HTR-8/SVneo (cell line): ENCODE measurements at regions not wholly inside any gene's neighbourhood (a gene's known extent, or its start where the extent isn't known, plus 50 kb on each side); places are given as distances from the start of the nearest gene placed in this dataset.
"Not testable (repeated sequence)": the region's sequence is repeated elsewhere in the genome, so short reads cannot be mapped to it uniquely, and the experiment has no call there.

Experiments used
- DNase-seq: peaks from one replicate; pipeline ENCODE4 v3.0.0; 2011; ENCODE audit warnings: low spot score, mixed read lengths; ENCODE audit not compliant: insufficient read length
- FAIRE-seq: peaks from 2 replicates; lab custom pipeline; 2011; peaks lifted over from hg19 to GRCh38; lab: Jason Lieb, UNC

GRCh38 chr9:80489329-80489728, 917.6 kb downstream of the TLE4 start:
- FAIRE-seq = no peak

GRCh38 chr9:80485420-80486250, 913.9 kb downstream of the TLE4 start:
- FAIRE-seq (no peak), DNase-seq (no peak)

More at GRCh38 chr9:80489329-80489728, 917.6 kb downstream of the TLE4 start:
- DNase-seq = no peak

GRCh38 chr9:80482251-80482650, 910.5 kb downstream of the TLE4 start:
- FAIRE-seq, DNase-seq: not testable (repeated sequence)

GRCh38 chr9:80467632-80468031, 895.9 kb downstream of the TLE4 start:
- FAIRE-seq (no peak), DNase-seq (no peak)

- no peak for FAIRE-seq
- DNase-seq = no peak
These were observed 893.8 kb downstream of the TLE4 start for GRCh38 chr9:80465556-80465955.

GRCh38 chr9:80449513-80449912, 877.7 kb downstream of the TLE4 start:
- no peak for FAIRE-seq
- no peak for DNase-seq

GRCh38 chr9:80448996-80449395, 877.2 kb downstream of the TLE4 start:
- DNase-seq = no peak

GRCh38 chr9:80447876-80448275, 876.1 kb downstream of the TLE4 start:
- DNase-seq = no peak
- FAIRE-seq = no peak

More at GRCh38 chr9:80448996-80449395, 877.2 kb downstream of the TLE4 start:
- no peak for FAIRE-seq

- no peak for FAIRE-seq
These were observed 869.0 kb downstream of the TLE4 start for GRCh38 chr9:80440724-80441123.

GRCh38 chr9:80437825-80438224, 866.1 kb downstream of the TLE4 start:
- no peak for FAIRE-seq

More at GRCh38 chr9:80440724-80441123, 869.0 kb downstream of the TLE4 start:
- no peak for DNase-seq

GRCh38 chr9:80437091-80437640, 865.4 kb downstream of the TLE4 start:
- FAIRE-seq (no peak), DNase-seq (no peak)

More at GRCh38 chr9:80437825-80438224, 866.1 kb downstream of the TLE4 start:
- no peak for DNase-seq

- no peak for FAIRE-seq
These were observed 863.8 kb downstream of the TLE4 start for GRCh38 chr9:80435591-80435990.

GRCh38 chr9:80426992-80427391, 855.2 kb downstream of the TLE4 start:
- no peak for FAIRE-seq
- no peak for DNase-seq

More at GRCh38 chr9:80435591-80435990, 863.8 kb downstream of the TLE4 start:
- DNase-seq = no peak

GRCh38 chr9:80417211-80417773, 845.5 kb downstream of the TLE4 start:
- no peak for DNase-seq

GRCh38 chr9:80410106-80410505, 838.3 kb downstream of the TLE4 start:
- DNase-seq = no peak
- no peak for FAIRE-seq

More at GRCh38 chr9:80417211-80417773, 845.5 kb downstream of the TLE4 start:
- FAIRE-seq = no peak

GRCh38 chr9:80407220-80407619, 835.5 kb downstream of the TLE4 start:
- no peak for DNase-seq
- FAIRE-seq = no peak

GRCh38 chr9:80401243-80401642, 829.5 kb downstream of the TLE4 start:
- FAIRE-seq = no peak

GRCh38 chr9:80400624-80401230, 829.0 kb downstream of the TLE4 start:
- no peak for FAIRE-seq

More at GRCh38 chr9:80401243-80401642, 829.5 kb downstream of the TLE4 start:
- no peak for DNase-seq

GRCh38 chr9:80399606-80400005, 827.8 kb downstream of the TLE4 start:
- FAIRE-seq (no peak), DNase-seq (no peak)

More at GRCh38 chr9:80400624-80401230, 829.0 kb downstream of the TLE4 start:
- DNase-seq = no peak

- FAIRE-seq = no peak
These were observed 816.1 kb downstream of the TLE4 start for GRCh38 chr9:80387828-80388227.

GRCh38 chr9:80385246-80385645, 813.5 kb downstream of the TLE4 start:
- FAIRE-seq (no peak), DNase-seq (no peak)

More at GRCh38 chr9:80387828-80388227, 816.1 kb downstream of the TLE4 start:
- no peak for DNase-seq
